ENCODE measurements at regions not wholly inside any gene's neighbourhood (a gene's known extent, or its start where the extent isn't known, plus 50 kb on each side); places are given as distances from the start of the nearest gene placed in this dataset.

DNA sequence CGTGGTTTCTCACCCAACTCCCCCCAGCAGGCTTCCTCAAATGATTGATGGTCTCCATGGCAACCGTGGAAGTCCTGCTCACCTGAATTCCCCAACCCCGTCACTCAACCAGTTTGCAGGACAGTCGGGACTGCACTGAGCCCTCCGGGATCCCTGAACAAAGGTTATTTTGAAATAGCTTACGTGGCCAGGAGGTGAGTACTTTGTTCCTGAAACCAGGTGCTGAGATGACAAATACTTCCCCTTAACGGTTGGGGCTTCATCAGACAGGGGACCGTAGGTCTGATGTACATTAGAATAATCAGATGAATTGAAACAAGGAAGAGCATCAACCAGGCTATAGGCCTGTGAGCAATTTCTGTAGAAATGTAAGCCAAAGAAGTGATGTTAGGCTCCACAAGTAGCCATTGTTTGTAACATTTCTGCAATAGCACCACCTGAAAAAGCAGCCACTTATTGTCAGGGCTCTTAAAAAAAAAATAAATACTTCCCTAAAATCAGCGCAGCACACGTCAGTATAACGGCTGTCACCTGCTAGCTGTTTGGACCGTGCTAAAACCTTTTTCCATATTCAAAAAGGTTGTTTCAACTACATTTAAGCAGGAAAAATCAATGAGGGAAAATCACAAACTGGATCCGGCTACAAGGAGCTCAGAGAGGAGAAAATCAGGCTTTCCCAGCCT lies 206.4 kb upstream of the ID2 start:
- Histone ChIP-seq H3K27me3 (replicated peaks; ENCODE audit: insufficient read depth) (no peaks in the 10 kb centered on the region), H3K4me3 (no peak overlapping the region), H3K36me3 (no peaks in the 10 kb centered on the region), H3K4me1 (ENCODE audit: control insufficient read depth in 1 of 2, low read depth in 2 of 2) (no peaks in the 10 kb centered on the region), H3K27ac (no peak overlapping the region), H3K9me3 (no peaks in the 10 kb centered on the region)
- ATAC-seq (ENCODE audit: insufficient number of reproducible peaks, low FRiP score, low read depth) (no peak), DNase-seq (ENCODE audit: low spot score) (no peak)
- TF ChIP-seq, protein P1, sequence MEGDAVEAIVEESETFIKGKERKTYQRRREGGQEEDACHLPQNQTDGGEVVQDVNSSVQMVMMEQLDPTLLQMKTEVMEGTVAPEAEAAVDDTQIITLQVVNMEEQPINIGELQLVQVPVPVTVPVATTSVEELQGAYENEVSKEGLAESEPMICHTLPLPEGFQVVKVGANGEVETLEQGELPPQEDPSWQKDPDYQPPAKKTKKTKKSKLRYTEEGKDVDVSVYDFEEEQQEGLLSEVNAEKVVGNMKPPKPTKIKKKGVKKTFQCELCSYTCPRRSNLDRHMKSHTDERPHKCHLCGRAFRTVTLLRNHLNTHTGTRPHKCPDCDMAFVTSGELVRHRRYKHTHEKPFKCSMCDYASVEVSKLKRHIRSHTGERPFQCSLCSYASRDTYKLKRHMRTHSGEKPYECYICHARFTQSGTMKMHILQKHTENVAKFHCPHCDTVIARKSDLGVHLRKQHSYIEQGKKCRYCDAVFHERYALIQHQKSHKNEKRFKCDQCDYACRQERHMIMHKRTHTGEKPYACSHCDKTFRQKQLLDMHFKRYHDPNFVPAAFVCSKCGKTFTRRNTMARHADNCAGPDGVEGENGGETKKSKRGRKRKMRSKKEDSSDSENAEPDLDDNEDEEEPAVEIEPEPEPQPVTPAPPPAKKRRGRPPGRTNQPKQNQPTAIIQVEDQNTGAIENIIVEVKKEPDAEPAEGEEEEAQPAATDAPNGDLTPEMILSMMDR (IDR thresholded peaks at IDR 0.05) = no peak

DNA sequence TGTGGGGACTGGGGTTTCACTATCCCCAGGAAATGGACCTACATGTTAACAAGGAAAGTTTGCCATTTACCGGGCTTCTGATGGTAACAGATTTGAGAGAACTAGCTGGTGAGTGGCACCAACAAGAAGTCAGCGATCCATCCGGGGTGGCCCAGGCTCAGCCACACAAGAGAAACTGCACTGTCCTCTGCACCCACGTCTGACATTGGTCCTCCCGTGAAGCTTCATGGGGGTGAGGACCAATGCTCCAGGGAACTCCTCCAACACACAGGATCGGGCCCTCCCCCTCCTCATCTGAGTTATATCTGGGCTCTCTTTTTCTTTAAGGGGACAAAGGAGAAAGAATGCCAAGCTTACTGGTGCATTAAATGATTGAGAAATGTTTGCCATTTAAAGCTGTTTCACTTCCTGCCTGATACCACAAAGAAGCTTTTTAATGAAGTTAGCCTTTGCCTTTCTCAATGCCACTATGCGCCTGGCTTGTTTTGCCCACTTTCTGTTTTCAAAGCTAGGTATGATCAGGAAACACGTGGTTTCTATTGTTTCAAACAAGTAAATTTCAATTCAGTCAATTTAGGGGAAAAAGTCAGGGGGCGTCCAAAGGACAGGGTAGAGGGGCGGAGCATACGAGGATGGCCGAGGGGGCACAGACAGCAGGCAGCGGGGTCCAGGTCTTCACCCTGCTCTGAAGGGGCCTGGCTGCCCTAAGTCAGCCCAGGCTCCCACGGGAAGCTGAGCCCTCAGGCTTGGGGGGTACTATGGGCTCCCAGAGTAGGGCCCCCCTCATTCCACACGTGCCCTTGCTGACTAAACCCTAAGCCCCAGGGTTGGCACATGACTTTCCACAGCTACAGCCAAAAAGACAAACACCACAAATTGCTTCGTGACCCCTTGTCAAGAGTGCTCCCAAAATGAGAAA lies 204.0 kb upstream of the ID2 start:
- Histone ChIP-seq H3K9me3 (no peaks in the 10 kb centered on the region), H3K36me3 (no peaks in the 10 kb centered on the region), H3K27me3 (replicated peaks; ENCODE audit: insufficient read depth) (no peaks in the 10 kb centered on the region), H3K27ac (no peak overlapping the region), H3K4me1 (ENCODE audit: control insufficient read depth in 1 of 2, low read depth in 2 of 2) (no peaks in the 10 kb centered on the region), H3K4me3 (peak overlapping the region; percentile 20)
- ATAC-seq (ENCODE audit: insufficient number of reproducible peaks, low FRiP score, low read depth) (no peak), DNase-seq (ENCODE audit: low spot score) (no peak)
- TF ChIP-seq, protein P1 (IDR thresholded peaks at IDR 0.05) = no peak

DNA sequence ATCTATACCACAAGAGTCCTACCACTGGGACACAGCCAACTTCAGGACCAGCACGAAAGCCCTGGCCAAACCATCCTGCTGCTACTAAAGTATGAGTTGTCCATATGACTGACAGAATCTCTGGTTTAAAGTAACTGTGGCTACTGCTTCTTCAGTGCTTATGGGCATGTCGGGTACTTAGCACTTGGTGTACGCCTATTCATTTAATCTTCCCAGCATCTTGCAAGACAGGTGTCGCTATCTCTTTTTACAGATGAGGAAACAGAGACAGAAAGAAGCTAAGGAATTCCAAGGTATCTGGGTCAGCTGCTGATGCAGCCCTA lies 203.4 kb upstream of the ID2 start:
- no peak for DNase-seq (ENCODE audit: low spot score)
- H3K9me3 ChIP-seq = no peaks in the 10 kb centered on the region
- H3K27me3 ChIP-seq (replicated peaks; ENCODE audit: insufficient read depth) = no peaks in the 10 kb centered on the region
- H3K4me1 ChIP-seq (ENCODE audit: control insufficient read depth in 1 of 2, low read depth in 2 of 2) = no peaks in the 10 kb centered on the region
- no peak overlapping the region for H3K27ac ChIP-seq
- H3K4me3 ChIP-seq = no peak overlapping the region
- TF ChIP-seq, protein P1 (IDR thresholded peaks at IDR 0.05) = no peak
- no peak for ATAC-seq (ENCODE audit: insufficient number of reproducible peaks, low FRiP score, low read depth)
- no peaks in the 10 kb centered on the region for H3K36me3 ChIP-seq

DNA sequence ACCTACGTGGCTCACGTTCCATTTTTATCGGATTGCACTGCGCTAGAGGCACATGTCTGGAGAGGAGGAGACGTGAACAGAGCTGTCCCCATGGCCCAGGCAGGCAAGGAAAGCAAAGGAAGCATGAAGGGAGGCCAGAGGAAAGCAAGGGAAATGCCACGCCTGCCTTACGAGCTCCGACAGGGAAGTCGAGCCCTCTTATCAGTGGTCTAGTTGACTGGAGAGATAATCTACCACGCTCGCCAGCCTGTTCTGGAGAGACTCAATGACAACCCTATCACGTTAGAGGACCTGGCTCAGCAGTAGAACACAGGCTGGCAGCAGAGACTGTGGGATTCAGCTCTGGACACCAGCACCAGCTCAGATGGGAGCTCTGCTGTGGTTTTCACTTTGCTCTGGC lies 202.6 kb upstream of the ID2 start:
- DNase-seq (ENCODE audit: low spot score) (no peak), ATAC-seq (ENCODE audit: insufficient number of reproducible peaks, low FRiP score, low read depth) (no peak)
- H3K36me3 ChIP-seq = no peaks in the 10 kb centered on the region

DNA sequence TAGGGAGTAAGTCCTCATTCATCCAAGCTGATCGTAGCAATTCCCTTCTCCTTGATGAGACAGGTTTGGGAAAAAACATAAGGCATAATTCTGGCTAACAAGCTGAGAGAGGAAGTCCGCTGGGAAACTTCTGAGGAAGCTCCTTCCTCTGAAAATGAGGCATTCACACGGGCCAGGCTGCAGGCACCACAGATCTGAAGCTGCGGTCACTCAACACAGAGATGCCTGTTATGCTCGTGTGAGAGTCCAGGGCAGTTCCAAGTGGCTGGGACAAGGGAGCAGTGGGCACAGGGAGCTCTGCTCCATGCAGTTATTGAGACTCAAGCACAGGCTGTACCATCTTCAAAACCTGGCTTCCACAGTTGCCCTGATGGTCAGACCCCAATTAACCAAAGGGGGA lies 200.9 kb upstream of the ID2 start:
- Histone ChIP-seq H3K4me1 (ENCODE audit: control insufficient read depth in 1 of 2, low read depth in 2 of 2) (no peaks in the 10 kb centered on the region), H3K27me3 (replicated peaks; ENCODE audit: insufficient read depth) (no peaks in the 10 kb centered on the region), H3K9me3 (no peaks in the 10 kb centered on the region), H3K27ac (no peak overlapping the region), H3K4me3 (no peak overlapping the region), H3K36me3 (no peaks in the 10 kb centered on the region)
- TF ChIP-seq, protein P1 (IDR thresholded peaks at IDR 0.05) = no peak
- DNase-seq (ENCODE audit: low spot score) (no peak), ATAC-seq (ENCODE audit: insufficient number of reproducible peaks, low FRiP score, low read depth) (no peak)

More for the DNA sequence above, 202.6 kb upstream of the ID2 start:
- H3K4me3 ChIP-seq = no peak overlapping the region
- no peak overlapping the region for H3K27ac ChIP-seq
- no peaks in the 10 kb centered on the region for H3K27me3 ChIP-seq (replicated peaks; ENCODE audit: insufficient read depth)
- TF ChIP-seq, protein P1 (IDR thresholded peaks at IDR 0.05) = no peak
- no peaks in the 10 kb centered on the region for H3K4me1 ChIP-seq (ENCODE audit: control insufficient read depth in 1 of 2, low read depth in 2 of 2)
- no peaks in the 10 kb centered on the region for H3K9me3 ChIP-seq

Data from thoracic aorta (tissue), 2 donors.